Stomach (tissue), 4 donors: ENCODE measurements at regions not wholly inside any gene's neighbourhood (a gene's known extent, or its start where the extent isn't known, plus 50 kb on each side); places are given as distances from the start of the nearest gene placed in this dataset.

Source experiments
- CTCF ChIP-seq, 7 experiments: fragments of 450-650 bp in 4 of 7; fragments of 200-600 bp in 3 of 7; sonication (generic) in 3 of 7; IDR thresholded peaks; one replicate each; pipeline ENCODE4 v1.5.1; 2016 to 2019; ENCODE audit warnings: antibody characterized with exemption in 7 of 7, control low read depth in 2 of 7, mild to moderate bottlenecking in 1 of 7
- EP300 ChIP-seq: sonication (generic); formaldehyde crosslinking; IDR thresholded peaks from one replicate; pipeline ENCODE4 v1.6.1; 2017; ENCODE audit warnings: antibody characterized with exemption
- POLR2A ChIP-seq, 4 donors: fragments of 450-650 bp; IDR thresholded peaks; one replicate each; pipeline ENCODE4 v1.6.1; 2016; ENCODE audit warnings: antibody characterized with exemption in 4 of 4, control low read depth in 2 of 4, mild to moderate bottlenecking in 1 of 4, moderate library complexity in 1 of 4
- POLR2AphosphoS5 ChIP-seq, 3 donors: sonication (generic); formaldehyde crosslinking; IDR thresholded peaks; one replicate each; pipeline ENCODE4 v1.6.1; 2016; ENCODE audit warnings: antibody characterized with exemption in 3 of 3

GRCh38 chr12:13769966-13770365 lies 211.4 kb downstream of the GRIN2B start:
- TF ChIP-seq POLR2A (IDR thresholded peaks at IDR 0.05) (no peak), CTCF (IDR thresholded peaks at IDR 0.05) (no peak), POLR2AphosphoS5 (IDR thresholded peaks at IDR 0.05) (no peak), EP300 (no peak)
